ENCODE measurements at regions not wholly inside any gene's neighbourhood (a gene's known extent, or its start where the extent isn't known, plus 50 kb on each side); places are given as distances from the start of the nearest gene placed in this dataset.
A peak's percentile ranks its signal among the peaks of the same experiment; 100 is the strongest.

DNA sequence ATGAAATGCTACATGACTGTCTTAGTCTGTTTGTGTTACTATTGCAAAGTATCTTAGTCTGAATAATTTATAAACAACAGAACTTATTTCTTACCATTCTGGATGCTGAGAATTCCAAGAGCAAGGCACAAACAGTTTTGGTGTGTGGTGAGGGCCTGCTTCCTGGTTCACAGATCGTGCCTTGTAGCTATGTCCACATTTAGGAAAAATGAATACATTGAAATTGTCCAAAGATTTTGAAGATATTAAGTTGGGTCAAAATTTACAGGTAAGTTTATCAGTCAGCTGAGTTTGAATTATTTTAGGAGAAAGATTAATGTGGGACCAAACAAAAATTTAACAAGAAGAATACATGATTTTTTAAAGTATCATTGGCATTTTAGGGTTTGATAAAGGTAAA, 293.5 kb downstream of the LTN1 start:
- TF ChIP-seq EZH2 (IDR thresholded peaks at IDR 0.05; ENCODE audit: low read length) = no peak
- TF ChIP-seq, protein P1, sequence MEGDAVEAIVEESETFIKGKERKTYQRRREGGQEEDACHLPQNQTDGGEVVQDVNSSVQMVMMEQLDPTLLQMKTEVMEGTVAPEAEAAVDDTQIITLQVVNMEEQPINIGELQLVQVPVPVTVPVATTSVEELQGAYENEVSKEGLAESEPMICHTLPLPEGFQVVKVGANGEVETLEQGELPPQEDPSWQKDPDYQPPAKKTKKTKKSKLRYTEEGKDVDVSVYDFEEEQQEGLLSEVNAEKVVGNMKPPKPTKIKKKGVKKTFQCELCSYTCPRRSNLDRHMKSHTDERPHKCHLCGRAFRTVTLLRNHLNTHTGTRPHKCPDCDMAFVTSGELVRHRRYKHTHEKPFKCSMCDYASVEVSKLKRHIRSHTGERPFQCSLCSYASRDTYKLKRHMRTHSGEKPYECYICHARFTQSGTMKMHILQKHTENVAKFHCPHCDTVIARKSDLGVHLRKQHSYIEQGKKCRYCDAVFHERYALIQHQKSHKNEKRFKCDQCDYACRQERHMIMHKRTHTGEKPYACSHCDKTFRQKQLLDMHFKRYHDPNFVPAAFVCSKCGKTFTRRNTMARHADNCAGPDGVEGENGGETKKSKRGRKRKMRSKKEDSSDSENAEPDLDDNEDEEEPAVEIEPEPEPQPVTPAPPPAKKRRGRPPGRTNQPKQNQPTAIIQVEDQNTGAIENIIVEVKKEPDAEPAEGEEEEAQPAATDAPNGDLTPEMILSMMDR (optimal IDR thresholded peaks at IDR 0.05 in 1 of 3, IDR thresholded peaks at IDR 0.05 in 1 of 3, conservative IDR thresholded peaks at IDR 0.05 in 1 of 3; ENCODE audit: extremely low read depth in 1 of 3, insufficient read depth in 2 of 3, low read length in 3 of 3) = no peak
- Histone ChIP-seq H3K36me3 (ENCODE audit: control insufficient read depth in 2 of 2, extremely low read depth in 1 of 2, insufficient read depth in 2 of 2, low read length in 2 of 2) (no peaks in the 10 kb centered on the region), H3K79me2 (ENCODE audit: control insufficient read depth, insufficient read depth, low read length) (no peaks in the 10 kb centered on the region), H3K4me3 (ENCODE audit: control insufficient read depth in 2 of 3, extremely low read depth in 1 of 3, insufficient read depth in 2 of 3, low read depth in 1 of 3, low read length in 3 of 3) (no peak overlapping the region), H3K9ac (ENCODE audit: control insufficient read depth, extremely low read depth, insufficient read depth, low read length) (no peak overlapping the region), H3K9me1 (ENCODE audit: control insufficient read depth, extremely low read depth, insufficient read depth, low read length) (no peaks in the 10 kb centered on the region), H3K9me3 (ENCODE audit: control insufficient read depth, low read depth, low read length) (no peaks in the 10 kb centered on the region), H3K27me3 (ENCODE audit: control insufficient read depth, extremely low read depth, insufficient read depth, low read length) (no peaks in the 10 kb centered on the region), H3K4me2 (ENCODE audit: control insufficient read depth, extremely low read depth, insufficient read depth, low read depth, low read length) (peak overlapping the region; percentile 52), H2AFZ (ENCODE audit: control insufficient read depth, low read length) (peak overlapping the region; percentile 78), H3K27ac (ENCODE audit: control insufficient read depth, insufficient read depth, low read length) (peak overlapping the region; percentile 20), H4K20me1 (ENCODE audit: control insufficient read depth, extremely low read depth, insufficient read depth, low read length) (no peaks in the 10 kb centered on the region), H3K4me1 (ENCODE audit: control insufficient read depth, extremely low read depth, insufficient read depth, low read length) (peaks cover 19% of the 10 kb centered on the region)
- no peak for DNase-seq (ENCODE audit: low read depth, low spot score)
- FAIRE-seq = peak; percentile 44
- dilution Hi-C loops (cut with MboI; ENCODE audit: extremely low pct_ligation_motif_present, low sequenced_read_pairs) = no loop called here

DNA sequence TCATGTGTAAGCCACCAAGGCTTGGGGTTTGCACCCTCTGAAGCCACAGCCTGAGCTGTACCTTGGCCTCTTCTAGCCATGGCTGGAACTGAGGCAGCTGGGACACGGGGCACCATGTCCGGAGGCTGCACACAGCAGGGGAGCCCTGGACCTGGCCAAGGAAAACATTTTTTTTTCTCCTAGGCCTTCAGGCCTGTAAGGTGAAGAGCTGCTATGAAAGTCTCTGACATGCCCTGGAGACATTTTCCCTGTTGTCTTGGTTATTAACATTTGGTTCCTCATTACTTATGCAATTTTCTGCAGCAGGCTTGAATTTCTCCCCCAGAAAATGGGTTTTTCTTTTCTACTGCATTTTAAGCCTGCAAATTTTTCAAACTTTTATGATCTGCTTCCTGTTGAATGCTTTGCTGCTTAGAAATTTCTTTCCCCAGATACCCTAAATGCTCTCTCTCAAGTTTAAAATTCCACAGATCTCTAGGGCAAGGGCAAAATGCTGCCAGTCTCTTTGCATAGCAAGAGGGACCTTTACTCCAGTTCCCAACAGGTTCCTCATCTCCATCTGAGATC, 295.8 kb downstream of the LTN1 start:
- H4K20me1 ChIP-seq (ENCODE audit: control insufficient read depth, extremely low read depth, insufficient read depth, low read length) = no peaks in the 10 kb centered on the region
- H3K79me2 ChIP-seq (ENCODE audit: control insufficient read depth, insufficient read depth, low read length) = no peaks in the 10 kb centered on the region
- H3K9me3 ChIP-seq (ENCODE audit: control insufficient read depth, low read depth, low read length) = no peaks in the 10 kb centered on the region
- H3K27me3 ChIP-seq (ENCODE audit: control insufficient read depth, extremely low read depth, insufficient read depth, low read length) = no peaks in the 10 kb centered on the region
- no peak overlapping the region for H3K4me3 ChIP-seq (ENCODE audit: control insufficient read depth in 2 of 3, extremely low read depth in 1 of 3, insufficient read depth in 2 of 3, low read depth in 1 of 3, low read length in 3 of 3)
- H3K9me1 ChIP-seq (ENCODE audit: control insufficient read depth, extremely low read depth, insufficient read depth, low read length) = no peaks in the 10 kb centered on the region
- H2AFZ ChIP-seq (ENCODE audit: control insufficient read depth, low read length) = no peak overlapping the region
- FAIRE-seq (no peak), DNase-seq (ENCODE audit: low read depth, low spot score) (no peak)
- H3K27ac ChIP-seq (ENCODE audit: control insufficient read depth, insufficient read depth, low read length) = no peak overlapping the region
- no peak overlapping the region for H3K4me2 ChIP-seq (ENCODE audit: control insufficient read depth, extremely low read depth, insufficient read depth, low read depth, low read length)
- H3K9ac ChIP-seq (ENCODE audit: control insufficient read depth, extremely low read depth, insufficient read depth, low read length) = no peak overlapping the region
- no peaks in the 10 kb centered on the region for H3K36me3 ChIP-seq (ENCODE audit: control insufficient read depth in 2 of 2, extremely low read depth in 1 of 2, insufficient read depth in 2 of 2, low read length in 2 of 2)
- TF ChIP-seq, protein P1 (optimal IDR thresholded peaks at IDR 0.05 in 1 of 3, IDR thresholded peaks at IDR 0.05 in 1 of 3, conservative IDR thresholded peaks at IDR 0.05 in 1 of 3; ENCODE audit: extremely low read depth in 1 of 3, insufficient read depth in 2 of 3, low read length in 3 of 3) = no peak
- no peak for TF ChIP-seq EZH2 (IDR thresholded peaks at IDR 0.05; ENCODE audit: low read length)
- dilution Hi-C loops (cut with MboI; ENCODE audit: extremely low pct_ligation_motif_present, low sequenced_read_pairs) = no loop called here
- H3K4me1 ChIP-seq (ENCODE audit: control insufficient read depth, extremely low read depth, insufficient read depth, low read length) = peaks cover 21% of the 10 kb centered on the region
